ENCODE measurements at regions not wholly inside any gene's neighbourhood (a gene's known extent, or its start where the extent isn't known, plus 50 kb on each side); places are given as distances from the start of the nearest gene placed in this dataset.

GRCh38 chr2:103785956-103786355, 1024.1 kb downstream of the TMEM182 start:
- TF ChIP-seq RARB (CRISPR knock-in tag; IDR thresholded peaks at IDR 0.05) = no peak
- TF ChIP-seq ZFP30 (CRISPR knock-in tag; IDR thresholded peaks at IDR 0.05) = no peak
- no peak for TF ChIP-seq OSR1 (CRISPR knock-in tag; IDR thresholded peaks at IDR 0.05)
- no peak for TF ChIP-seq PATZ1 (CRISPR knock-in tag; IDR thresholded peaks at IDR 0.05; ENCODE audit: borderline replicate concordance)
- TF ChIP-seq ARNTL (CRISPR knock-in tag; IDR thresholded peaks at IDR 0.05; ENCODE audit: borderline replicate concordance, low read depth) = no peak
- TF ChIP-seq ZNF565 (CRISPR knock-in tag; conservative IDR thresholded peaks at IDR 0.05; ENCODE audit: low read depth) = no peak
- TF ChIP-seq CREB5 (CRISPR knock-in tag; IDR thresholded peaks at IDR 0.05; ENCODE audit: low read depth) = no peak
- TF ChIP-seq, protein P1, sequence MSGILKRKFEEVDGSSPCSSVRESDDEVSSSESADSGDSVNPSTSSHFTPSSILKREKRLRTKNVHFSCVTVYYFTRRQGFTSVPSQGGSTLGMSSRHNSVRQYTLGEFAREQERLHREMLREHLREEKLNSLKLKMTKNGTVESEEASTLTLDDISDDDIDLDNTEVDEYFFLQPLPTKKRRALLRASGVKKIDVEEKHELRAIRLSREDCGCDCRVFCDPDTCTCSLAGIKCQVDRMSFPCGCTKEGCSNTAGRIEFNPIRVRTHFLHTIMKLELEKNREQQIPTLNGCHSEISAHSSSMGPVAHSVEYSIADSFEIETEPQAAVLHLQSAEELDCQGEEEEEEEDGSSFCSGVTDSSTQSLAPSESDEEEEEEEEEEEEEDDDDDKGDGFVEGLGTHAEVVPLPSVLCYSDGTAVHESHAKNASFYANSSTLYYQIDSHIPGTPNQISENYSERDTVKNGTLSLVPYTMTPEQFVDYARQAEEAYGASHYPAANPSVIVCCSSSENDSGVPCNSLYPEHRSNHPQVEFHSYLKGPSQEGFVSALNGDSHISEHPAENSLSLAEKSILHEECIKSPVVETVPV (CRISPR knock-in tag; IDR thresholded peaks at IDR 0.05) = no peak
- TF ChIP-seq ISL1 (CRISPR knock-in tag; IDR thresholded peaks at IDR 0.05) = no peak
- no peak for TF ChIP-seq PPARA (CRISPR knock-in tag; IDR thresholded peaks at IDR 0.05; ENCODE audit: borderline replicate concordance)
- TF ChIP-seq ZFP3 (CRISPR knock-in tag; IDR thresholded peaks at IDR 0.05) = no peak
- no peak for TF ChIP-seq GLIS3 (CRISPR knock-in tag; IDR thresholded peaks at IDR 0.05)

Data from SK-N-SH treated with all-trans-retinoic acid at 6 μM for 48 hours (cell line).